Breast epithelium (tissue), 3 donors: ENCODE measurements at regions not wholly inside any gene's neighbourhood (a gene's known extent, or its start where the extent isn't known, plus 50 kb on each side); places are given as distances from the start of the nearest gene placed in this dataset.

Experiments
- POLR2A ChIP-seq: fragments of 450-650 bp; IDR thresholded peaks from one replicate; pipeline ENCODE4 v1.6.1; 2016; ENCODE audit warnings: antibody characterized with exemption, mild to moderate bottlenecking, moderate library complexity
- POLR2AphosphoS5 ChIP-seq, 3 donors: sonication (generic); formaldehyde crosslinking; IDR thresholded peaks; one replicate each; pipeline ENCODE4 v1.6.1; 2017; ENCODE audit warnings: antibody characterized with exemption in 3 of 3
- TF ChIP-seq, protein P1 (sequence below), 3 donors: fragments of 450-650 bp; IDR thresholded peaks; one replicate each; pipeline ENCODE4 v1.5.1; 2016 to 2017; ENCODE audit warnings: antibody characterized with exemption in 3 of 3, mild to moderate bottlenecking in 3 of 3, moderate library complexity in 3 of 3

DNA sequence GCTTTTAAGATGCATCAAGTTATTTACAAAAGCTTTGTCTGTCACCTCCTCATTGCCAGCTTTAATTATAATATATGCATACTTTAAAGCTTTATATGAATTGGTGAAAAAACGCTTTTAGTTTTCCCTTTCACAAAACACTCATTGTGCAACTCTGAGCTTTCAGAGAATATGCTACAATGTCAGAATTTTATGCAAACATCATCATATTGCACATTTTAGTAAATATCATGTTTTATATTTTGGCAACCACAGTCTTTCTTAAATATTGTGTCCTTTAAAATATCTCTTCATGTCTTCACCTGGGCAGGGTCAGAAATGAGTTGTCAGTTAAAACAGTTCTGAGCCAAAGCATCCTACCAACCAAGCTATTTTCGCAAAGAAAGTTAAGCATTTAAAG lies 601.1 kb upstream of the RORB start:
- TF ChIP-seq, protein P1, sequence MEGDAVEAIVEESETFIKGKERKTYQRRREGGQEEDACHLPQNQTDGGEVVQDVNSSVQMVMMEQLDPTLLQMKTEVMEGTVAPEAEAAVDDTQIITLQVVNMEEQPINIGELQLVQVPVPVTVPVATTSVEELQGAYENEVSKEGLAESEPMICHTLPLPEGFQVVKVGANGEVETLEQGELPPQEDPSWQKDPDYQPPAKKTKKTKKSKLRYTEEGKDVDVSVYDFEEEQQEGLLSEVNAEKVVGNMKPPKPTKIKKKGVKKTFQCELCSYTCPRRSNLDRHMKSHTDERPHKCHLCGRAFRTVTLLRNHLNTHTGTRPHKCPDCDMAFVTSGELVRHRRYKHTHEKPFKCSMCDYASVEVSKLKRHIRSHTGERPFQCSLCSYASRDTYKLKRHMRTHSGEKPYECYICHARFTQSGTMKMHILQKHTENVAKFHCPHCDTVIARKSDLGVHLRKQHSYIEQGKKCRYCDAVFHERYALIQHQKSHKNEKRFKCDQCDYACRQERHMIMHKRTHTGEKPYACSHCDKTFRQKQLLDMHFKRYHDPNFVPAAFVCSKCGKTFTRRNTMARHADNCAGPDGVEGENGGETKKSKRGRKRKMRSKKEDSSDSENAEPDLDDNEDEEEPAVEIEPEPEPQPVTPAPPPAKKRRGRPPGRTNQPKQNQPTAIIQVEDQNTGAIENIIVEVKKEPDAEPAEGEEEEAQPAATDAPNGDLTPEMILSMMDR (IDR thresholded peaks at IDR 0.05): no peak
- no peak for TF ChIP-seq POLR2A
- TF ChIP-seq POLR2AphosphoS5 (IDR thresholded peaks at IDR 0.05): no peak
